NCI-H446 (cell line): ENCODE measurements at regions not wholly inside any gene's neighbourhood (a gene's known extent, or its start where the extent isn't known, plus 50 kb on each side); places are given as distances from the start of the nearest gene placed in this dataset.

Source experiments
- DNase-seq, 2 experiments: peaks; one replicate each; lab custom pipeline; 2025; lab: John Stamatoyannopoulos, UW

DNA sequence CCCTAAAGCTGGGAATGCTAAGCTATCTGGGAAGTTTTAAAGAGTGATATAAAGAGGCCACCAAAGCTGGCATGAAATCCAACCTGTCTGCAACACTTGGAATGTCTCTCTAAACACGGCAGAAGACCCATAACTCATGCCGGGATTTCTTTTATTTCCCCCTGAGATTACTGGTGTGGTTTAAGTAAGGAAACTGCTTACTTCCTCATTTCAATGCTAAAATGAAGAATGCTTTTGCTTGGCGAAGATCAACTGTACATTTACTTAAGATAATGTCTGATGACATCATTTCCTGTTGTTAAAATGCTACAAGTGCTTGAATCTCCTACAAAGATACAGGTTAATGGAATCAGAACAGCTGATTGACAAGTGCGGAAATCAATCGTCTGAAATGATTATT is 353.8 kb upstream of the SALL3 start:
- DNase-seq = no peak

DNA sequence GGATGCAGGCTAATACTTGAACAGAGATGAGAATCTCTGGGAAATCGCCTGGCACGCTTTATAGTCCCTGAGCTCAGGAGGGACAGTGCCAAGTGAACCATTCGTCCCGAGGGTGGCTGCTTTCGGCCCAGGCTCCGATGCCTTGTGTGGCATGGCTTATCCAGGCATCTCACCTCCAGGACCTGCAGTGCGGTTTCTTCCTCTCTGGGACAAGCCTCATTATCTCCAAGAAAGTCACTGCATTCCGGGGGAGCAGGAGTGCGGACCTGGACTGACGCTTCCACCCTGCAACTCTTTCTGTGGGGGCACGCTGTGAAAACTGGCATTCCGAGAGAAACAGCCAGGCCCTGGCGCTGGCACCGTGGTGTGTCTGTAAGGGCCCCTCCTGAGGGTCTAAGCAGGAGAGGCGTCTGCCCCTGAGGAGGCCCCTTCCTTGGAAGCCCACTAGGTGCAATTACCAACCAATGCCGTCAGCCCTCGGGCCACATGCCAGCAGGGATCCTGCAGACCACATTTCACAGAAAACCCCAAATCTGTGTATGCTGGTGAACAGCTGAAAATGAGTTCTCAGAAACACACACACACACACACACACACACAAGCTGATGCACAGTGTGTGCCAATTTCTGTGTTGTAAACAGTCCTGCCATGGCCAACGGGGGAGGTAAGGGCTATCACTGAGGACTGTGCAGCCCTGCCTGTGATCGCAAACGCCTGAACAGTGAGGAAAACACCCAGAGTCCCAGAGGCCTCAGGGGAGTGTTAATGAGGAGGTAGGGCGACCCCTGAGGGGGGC is 351.9 kb upstream of the SALL3 start:
- no peak for DNase-seq

DNA sequence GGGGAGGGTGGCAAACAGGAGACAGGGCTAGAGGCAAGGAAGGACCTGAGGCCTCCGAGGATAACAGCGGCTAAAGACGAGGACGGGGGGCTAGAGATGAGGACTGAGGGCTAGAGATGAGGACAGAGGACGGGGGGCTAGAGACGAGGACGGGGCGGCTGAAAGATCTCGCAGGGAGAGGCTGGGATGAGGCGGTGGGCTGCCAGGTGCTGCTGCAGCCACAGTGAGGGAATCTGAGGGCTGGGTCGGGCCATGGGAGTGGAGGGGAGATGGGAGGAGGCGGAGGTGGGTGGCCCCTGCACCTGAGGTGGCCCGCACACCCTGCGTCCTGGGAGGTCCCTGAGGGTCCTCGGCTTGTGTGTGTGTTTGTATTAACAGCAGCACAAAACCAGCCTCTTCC is 350.2 kb upstream of the SALL3 start:
- no peak for DNase-seq

DNA sequence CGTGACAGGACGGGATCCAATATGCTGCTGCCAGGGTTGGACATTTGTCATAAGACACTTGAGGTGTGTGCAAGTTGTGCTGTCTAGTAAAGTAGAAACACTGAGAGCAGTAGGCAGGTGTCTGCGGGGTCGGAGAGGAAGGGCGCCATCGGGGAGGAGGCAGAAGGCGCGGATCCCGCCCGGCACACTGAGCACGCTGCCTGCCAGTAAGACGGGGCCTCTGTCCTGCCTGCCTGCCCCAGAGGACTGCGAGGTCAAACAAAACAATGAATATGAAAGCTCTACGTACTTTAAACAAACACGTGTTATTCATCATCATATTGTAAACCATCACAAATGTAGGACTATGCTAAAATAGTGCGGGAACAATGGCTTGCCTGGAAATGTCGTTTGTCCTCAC is 349.3 kb upstream of the SALL3 start:
- no peak for DNase-seq

DNA sequence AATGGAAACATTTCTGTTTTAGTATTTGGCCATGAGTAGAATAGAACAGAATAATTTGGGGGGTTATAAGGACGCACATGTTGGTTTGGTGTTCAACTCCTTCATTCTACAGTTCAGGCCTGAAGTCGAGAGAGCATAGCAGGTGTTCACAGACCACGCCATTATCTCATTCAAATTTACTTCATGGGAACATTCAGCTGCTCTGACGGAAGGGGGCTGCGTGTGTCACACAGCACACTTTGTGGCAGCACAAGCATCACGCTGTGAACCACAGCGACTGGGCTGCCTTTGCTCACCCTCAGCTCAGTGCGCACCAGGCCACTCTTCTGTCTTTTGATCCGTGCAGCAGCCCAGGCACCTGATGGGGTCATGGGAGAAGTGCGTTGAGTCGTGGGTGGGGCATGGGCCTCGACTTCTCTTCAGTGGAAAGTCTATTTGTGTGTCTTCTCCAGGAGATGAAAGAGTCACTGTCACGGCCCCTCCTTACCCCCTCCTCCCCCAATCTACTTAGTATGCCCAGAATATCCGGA is 348.6 kb upstream of the SALL3 start:
- DNase-seq = no peak

DNA sequence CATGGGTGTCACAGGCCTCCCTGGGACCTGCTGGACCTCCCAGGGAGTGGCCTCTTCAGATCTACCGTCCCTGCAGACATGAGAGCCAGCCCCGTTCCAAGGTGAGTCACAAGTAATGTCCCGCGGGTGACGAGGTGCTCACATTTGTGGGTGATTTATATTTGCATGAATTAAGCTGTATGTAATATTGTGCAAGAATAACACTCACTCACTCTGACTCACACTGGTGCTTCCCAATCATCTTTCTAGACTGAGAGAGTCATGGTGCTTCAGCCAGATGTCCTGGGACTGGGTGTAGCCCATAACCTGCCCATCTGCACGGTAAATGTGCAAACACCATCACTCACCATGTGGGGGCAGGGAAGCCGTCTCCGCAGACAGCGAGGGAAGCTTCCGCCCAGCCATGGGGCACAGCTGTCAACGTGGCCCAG is 347.5 kb upstream of the SALL3 start:
- no peak for DNase-seq

DNA sequence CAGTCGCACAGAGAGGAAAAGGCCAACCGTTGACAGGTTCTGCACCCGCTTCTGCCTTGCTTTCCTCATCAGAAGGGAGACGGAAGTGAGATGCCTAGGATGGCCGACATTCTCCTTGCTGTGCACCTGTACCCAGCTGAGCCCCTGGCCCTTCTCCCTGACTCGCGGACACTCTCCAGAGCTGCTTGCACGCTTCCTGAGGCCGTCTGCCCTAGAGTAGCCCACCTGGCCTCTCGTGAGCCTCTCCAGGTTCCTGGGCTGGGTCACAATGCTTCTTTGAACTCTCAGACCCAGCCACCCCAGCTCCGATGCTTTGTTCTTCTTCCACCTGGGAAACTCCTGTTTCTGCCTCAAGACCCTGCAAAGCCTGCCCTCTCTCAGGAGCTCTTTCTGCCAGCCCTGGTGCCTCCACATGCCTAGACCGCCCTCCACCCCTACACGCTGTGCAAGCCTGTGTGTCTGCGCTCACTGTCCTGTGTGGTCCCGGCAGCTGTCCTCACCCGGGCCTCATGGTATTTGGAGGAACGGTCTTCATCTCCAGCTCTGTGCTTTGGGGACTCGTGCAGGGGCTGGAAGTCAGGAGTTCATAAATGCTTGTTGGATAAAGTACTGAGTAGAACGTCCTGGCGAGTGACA is 345.4 kb upstream of the SALL3 start:
- DNase-seq = no peak

DNA sequence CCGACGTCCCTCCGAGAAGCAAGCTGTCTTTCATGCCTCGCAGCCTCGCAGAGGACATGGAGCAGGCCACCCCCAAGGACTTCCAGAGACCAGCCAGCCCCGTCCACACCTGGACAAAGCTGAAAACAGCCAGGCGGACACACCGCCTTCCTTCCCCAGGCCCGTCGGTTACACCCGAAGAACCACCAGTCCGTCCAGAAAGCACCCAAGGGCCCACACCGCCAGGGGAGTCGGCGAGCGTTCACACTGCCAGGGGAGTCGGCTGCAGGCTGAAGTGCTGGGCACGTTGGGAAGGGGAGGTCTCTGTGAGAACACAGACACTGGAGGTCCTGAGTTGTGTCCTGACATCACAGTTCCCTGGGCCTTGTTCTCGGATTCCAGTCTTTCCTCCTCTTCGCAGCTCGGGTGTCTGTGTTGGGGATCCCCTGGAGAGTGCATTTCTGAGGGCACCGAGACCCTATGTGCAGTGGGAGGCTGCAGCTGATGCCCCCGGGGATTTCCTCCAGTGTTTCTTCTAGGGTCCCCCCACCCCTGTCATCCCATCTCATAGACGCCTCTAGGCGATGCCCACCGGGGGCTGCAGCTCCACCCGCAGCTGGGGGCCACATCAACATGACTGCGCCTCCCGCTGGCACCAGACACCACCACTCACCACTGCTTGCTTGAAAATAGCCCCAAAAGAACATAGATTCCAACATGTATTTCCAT is 344.4 kb upstream of the SALL3 start:
- no peak for DNase-seq

DNA sequence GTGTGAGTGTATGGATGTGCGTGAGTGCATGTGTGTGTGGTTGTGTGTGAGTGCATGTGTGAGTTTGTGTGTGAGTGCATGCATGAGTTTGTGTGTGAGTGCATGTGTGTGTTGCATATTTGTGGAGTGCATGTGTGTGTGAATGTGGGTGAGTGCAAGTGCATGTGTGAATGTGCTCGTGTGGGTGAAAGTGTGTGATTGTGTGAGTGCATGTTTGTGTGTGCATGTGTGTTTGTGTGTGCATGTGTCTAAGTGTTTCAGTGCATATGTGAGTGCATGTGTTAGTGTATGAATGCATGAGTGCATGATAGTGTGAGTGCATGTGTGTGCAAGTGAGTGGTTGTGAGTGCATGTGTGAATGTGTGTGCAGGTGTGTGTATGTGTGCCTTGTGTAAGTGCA is 343.4 kb upstream of the SALL3 start:
- DNase-seq = no peak

DNA sequence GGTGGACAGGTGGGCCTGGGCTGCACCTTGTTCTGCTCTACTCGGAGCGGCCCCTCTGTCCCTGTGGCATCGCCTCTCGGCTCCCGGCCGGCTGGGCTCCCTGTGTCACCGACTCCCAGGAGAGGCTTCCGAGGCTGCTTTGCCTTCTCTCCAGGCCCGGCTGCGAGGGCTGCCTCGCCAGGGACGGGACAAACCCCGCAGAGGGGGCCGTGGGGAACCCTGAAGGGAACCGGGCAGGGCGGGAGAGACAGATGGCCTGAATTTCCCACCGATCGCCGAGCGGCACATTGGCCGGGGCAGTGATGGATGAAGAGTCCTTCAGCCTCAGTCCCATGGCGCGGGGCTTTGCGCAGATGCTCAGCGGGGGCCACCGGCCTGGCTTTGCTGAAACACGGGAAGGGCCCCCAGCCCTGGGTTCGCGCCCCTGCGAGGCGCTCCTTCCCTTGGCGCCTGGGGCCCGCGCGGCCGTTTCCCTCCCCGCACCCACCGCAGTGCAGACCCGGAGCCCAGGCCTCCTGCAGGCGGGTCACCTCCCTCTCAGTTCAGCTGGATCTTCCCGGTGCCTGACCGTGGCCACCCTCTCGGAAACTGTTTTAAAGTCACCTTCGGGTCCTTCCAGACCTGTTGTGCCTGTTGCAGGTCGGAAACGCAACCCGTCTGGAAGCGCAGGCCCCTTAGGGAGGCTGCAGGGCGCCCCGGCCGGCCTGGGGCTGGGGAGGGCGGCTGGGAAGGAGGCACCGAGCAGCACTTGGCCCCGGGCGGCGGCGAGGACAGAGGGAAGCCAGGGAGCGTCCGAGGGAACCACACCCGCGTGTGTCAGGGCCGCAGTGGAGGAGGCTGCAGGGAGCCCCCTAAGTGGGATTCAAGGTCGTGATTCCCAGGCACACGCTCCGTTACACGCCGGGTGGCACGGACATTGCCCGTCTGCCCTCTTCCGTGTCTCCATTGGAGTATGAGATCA is 341.9 kb upstream of the SALL3 start:
- no peak for DNase-seq

DNA sequence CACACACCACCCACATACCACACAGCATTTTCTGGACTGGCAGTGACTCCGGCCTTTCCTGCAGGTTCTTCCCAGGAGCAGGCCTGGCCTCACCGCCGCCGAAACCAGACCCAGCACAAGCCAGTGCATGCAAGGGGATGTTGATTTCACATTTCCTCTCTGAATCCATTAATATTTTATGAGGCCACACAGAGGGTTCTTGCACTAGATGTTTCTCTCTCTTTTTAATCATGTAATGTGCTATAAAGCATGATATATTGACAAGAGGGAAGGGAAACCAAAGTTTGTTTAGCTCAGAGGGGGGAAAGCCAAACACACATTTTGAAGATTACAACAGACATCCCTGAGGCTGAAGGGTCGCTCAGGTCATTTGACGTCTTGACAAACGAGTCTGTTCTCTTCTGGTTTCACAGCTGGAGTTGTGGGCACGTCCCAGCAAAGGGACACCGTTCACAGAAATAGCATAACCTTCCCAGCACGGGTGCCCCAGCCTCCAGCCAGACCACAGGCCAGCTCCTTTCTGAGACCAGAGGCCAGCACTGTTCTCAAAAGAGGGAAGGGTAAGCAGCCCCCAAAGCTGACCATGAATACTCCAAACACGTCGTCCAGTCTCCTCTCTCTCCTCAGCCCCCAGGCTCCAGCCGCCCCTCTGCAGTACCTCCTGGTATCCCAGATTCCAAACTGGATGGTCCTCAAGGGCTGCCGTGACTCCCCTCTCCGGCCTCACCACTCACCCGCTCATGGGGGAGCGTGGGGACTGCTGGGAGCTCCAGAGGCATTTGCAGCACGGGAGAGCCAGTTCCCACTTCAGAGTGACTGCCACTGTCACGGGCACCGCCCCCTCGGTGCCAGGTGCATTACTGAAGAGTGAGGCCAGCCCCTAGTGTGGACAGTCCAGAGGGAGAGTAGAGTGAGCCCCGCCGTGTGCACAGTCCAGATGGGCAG is 340.3 kb upstream of the SALL3 start:
- DNase-seq = no peak

DNA sequence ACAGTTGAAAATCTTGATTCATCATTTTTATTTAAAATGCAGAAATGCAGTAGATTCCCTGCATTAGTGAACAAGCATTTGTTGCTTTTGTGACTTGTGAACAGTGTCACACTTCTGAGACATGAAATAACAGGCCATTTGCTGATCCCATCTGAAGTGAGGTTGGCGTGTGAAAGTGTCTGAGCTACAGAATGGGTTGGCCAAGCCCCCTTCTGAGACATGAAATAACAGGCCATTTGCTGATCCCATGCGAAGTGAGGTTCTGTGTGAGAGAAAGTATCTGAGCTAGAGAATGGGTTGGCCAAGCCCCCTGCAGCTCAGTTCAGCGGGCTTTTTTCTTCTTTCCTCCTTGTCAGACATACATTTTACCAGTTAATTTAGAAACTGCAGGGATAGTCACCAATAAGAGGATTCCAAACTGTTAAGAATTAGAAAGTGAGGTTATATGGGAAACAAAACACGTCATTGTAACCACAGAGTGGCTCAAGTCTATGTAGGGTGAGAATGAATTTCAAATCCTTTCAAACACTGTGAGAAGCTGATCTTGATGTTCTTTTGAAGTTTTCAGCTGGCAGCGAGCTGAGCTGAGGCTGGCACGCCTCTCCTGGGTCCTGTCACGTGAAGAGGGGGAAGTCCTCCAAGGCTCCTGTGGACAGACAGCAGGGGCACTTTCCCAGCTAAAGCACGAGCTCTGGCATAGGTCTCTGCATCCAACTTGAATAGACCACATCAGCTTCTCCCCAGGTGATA is 339.2 kb upstream of the SALL3 start:
- DNase-seq = no peak

DNA sequence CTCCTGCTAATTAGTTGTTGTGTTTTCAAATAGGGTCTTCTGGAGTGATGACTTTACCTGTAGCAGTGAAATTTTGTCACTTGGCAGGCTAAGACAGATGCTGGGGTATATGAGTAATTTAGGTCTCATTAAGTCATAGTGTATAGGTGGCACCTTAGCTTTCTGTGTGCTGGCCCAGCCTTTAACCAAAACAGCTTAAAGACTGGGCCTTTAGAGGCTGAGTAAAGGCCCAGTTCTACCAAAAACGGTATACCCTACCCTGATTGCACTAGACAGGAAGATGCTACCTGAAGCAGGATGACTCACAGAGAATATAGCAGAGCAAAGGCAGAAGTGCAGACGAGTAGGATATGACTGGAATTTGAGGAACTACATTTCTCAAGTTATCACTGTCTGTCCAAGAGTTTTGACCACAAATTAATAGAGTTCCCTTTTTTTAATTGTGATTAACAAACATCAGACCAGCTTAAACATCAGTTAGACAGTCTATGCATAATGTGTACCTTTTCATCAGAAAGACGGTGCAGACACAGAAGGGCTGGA is 337.9 kb upstream of the SALL3 start:
- no peak for DNase-seq

DNA sequence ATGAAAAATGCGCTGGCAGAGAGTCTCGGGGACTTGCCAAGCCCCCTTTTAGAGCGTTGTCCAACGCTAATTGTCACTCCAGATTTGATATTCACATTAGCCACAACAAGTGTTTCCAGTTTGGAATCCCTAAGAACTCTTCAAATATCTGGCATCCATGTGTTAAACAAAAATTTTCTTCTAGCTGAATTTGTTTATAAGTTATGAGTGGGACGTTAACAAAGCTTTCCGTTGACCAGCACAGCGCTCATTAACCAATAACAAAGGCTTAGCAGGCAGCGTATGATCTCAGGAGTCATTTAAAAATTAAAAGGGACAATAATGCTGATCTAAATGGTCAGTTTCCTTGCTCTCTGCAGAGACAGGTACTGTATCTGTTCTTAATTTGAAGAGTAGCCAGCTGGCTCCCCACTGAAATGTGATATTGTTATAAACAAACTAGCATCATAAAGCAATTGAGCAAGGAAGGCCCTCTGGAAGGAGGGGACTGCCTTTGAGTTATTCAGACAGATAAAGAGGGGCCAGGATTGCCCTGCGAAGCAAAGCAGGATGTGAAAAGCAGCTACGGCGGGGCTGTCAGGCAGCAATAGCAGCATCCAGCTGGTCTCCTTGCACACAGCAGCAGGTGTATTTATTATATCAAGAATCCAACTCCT is 337.2 kb upstream of the SALL3 start:
- no peak for DNase-seq

DNA sequence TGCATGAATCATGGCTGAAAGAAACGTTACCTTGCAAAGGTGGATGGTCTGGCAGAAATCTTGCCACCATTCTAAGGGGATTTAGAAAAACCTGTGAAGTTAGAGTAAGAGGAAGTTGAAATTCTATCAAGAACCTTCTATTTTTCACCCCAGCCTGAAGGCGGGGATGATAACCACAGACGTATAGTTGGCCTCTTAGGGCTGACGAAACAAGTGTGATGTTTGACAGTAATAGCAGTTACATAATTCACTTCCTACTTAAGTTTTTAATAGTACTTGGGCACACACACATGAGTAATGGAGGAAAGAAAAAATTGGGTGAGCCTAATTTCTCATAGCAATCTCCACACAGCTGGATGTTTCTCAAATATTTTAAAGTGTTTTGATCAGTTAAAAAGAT is 336.6 kb upstream of the SALL3 start:
- DNase-seq = no peak

DNA sequence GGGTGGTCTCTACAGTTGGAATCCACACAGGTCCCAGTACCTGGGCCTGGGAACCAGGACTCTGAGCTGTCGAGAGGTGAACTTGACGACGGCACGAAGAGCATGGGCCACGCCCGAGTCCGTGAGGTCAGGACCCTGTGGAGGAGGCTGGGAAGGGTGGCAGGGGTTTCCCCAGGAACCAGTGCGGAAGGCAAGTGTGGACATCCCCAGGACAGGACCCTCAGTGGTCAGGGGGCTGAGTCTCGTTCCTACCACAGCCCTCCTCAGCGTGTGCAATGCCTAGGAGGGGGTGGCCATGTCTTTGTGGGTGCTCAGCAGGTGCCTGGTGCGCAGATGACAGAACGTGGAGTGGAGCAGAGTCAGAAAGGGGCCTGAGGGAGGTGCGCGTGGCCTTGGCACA is 335.6 kb upstream of the SALL3 start:
- no peak for DNase-seq

DNA sequence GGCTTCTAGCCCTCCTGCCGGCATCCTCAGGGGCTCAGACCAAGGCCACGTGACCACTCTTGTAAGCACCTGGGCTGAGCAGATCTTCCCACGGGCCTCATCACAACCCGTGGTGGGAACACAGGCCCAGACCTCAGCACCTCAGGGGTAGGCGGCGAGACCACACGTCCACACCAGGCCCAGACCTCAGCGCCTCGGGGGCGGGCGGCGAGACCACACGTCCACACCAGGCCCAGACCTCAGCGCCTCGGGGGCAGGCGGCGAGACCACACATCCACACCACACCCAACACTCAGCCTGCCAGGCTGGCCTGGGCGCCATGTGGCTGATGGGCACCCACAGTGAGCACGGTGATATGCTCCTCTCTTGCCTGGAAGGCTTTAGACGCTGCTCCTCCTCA is 334.4 kb upstream of the SALL3 start:
- no peak for DNase-seq

DNA sequence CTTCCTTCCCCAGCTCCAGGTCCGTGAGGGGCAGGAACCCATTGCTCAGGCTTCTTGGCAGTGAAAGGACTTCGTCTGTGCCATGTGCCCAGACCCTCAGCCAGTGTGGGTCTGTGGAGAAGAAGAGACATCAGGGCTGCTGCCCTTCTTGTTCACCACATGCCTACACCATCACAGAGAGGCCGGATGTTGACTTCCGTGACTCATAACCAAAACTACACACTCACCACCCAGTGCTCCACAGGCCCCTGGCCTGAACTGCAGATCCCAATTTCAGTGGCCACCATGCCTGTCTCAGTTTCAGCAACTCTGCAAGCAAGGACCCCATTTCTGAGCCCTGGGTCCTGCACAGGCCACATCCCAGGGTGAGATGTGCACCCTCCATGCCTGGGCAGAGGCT is 332.6 kb upstream of the SALL3 start:
- no peak for DNase-seq

DNA sequence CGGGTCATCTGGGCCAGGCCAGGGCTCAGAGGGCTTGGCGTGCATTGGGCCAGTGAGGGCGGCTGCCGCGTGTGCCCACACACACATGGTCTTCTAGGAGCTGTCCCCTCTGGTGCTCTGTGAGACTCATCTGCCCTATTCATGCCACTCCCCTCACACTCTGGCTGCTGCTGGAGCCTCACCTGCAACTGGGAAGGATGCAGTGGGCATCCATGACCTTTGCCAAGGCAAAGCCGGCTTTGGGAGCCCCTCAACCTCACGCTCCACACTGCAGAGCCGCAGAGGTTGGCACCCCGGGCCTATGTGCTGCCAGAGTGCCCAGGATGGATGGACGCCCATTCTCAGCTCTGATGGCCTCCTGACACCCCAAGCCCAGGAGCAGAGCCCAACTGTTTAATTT is 330.2 kb upstream of the SALL3 start:
- no peak for DNase-seq
